ENCODE measurements at regions not wholly inside any gene's neighbourhood (a gene's known extent, or its start where the extent isn't known, plus 50 kb on each side); places are given as distances from the start of the nearest gene placed in this dataset.

GRCh38 chr15:70486012-70486411, 277.3 kb downstream of the UACA start:
- WGBS, 4 donors = 75 to 89% (median 84%) methylated on average over 2 of the region's 2 CpGs
- intact Hi-C loops (cut with DNase I) = loop anchor here in 1 of 2 donors (5.0 to 10.0 kb wide), 2 partner anchors 911 to 1009 kb away; no protein-coding TSS in a partner anchor

GRCh38 chr15:70484993-70485392, 278.4 kb downstream of the UACA start:
- TF ChIP-seq POLR2A (IDR thresholded peaks at IDR 0.05) = no peak
- TF ChIP-seq CTCF (IDR thresholded peaks at IDR 0.05) = no peak
- no peak overlapping the region for H3K27ac ChIP-seq
- intact Hi-C loops (cut with DNase I) = loop anchor here in 1 of 2 donors (5.0 to 10.0 kb wide), 2 partner anchors 910 to 1008 kb away; no protein-coding TSS in a partner anchor
- no peaks in the 10 kb centered on the region for H3K36me3 ChIP-seq (replicated peaks in 1 of 2)
- no peaks in the 10 kb centered on the region for H3K27me3 ChIP-seq
- H3K4me1 ChIP-seq (replicated peaks in 1 of 2) = no peaks in the 10 kb centered on the region
- no peak overlapping the region for H3K4me3 ChIP-seq
- no peaks in the 10 kb centered on the region for H3K9me3 ChIP-seq (replicated peaks in 1 of 3)
- WGBS, 4 donors = 0 to 71% (median 49%) methylated on average over 1 of the region's 1 CpG
- DNase-seq = no peak

More at GRCh38 chr15:70486012-70486411, 277.3 kb downstream of the UACA start:
- Histone ChIP-seq H3K4me1 (replicated peaks in 1 of 2) (no peaks in the 10 kb centered on the region), H3K36me3 (replicated peaks in 1 of 2) (no peaks in the 10 kb centered on the region), H3K4me3 (no peak overlapping the region), H3K27me3 (no peaks in the 10 kb centered on the region), H3K9me3 (replicated peaks in 1 of 3) (no peaks in the 10 kb centered on the region), H3K27ac (peak overlapping the region in 1 of 5 donors; percentile 83)
- no peak for DNase-seq
- no peak for TF ChIP-seq CTCF (IDR thresholded peaks at IDR 0.05)
- no peak for TF ChIP-seq POLR2A (IDR thresholded peaks at IDR 0.05)

GRCh38 chr15:70483513-70483912, 279.8 kb downstream of the UACA start:
- no peaks in the 10 kb centered on the region for H3K27me3 ChIP-seq
- H3K27ac ChIP-seq = no peak overlapping the region
- TF ChIP-seq CTCF (IDR thresholded peaks at IDR 0.05) (no peak), POLR2A (IDR thresholded peaks at IDR 0.05) (no peak)
- H3K4me3 ChIP-seq = no peak overlapping the region
- no peaks in the 10 kb centered on the region for H3K36me3 ChIP-seq (replicated peaks in 1 of 2)
- H3K9me3 ChIP-seq (replicated peaks in 1 of 3) = no peaks in the 10 kb centered on the region
- H3K4me1 ChIP-seq (replicated peaks in 1 of 2) = no peaks in the 10 kb centered on the region
- 61 to 82% (median 71%) methylated on average over 2 of the region's 2 CpGs for WGBS, 4 donors
- DNase-seq = no peak
- intact Hi-C loops (cut with DNase I) = loop anchor here in 1 of 2 donors (10.0 kb wide), 1 partner anchor 909 kb away; no protein-coding TSS in a partner anchor

- intact Hi-C loops (cut with DNase I) = loop anchor here in 1 of 2 donors (10.0 kb wide), 1 partner anchor 906 kb away; no protein-coding TSS in a partner anchor
- 78 to 88% (median 80%) methylated on average over 4 to 7 of the region's 7 CpGs for WGBS, 4 donors
Observed at GRCh38 chr15:70480196-70480856, 283.0 kb downstream of the UACA start.

More at GRCh38 chr15:70480196-70480856, 283.0 kb downstream of the UACA start:
- TF ChIP-seq CTCF (IDR thresholded peaks at IDR 0.05) (no peak), POLR2A (IDR thresholded peaks at IDR 0.05) (no peak)
- DNase-seq = no peak
- Histone ChIP-seq H3K4me3 (no peak overlapping the region), H3K36me3 (replicated peaks in 1 of 2) (no peaks in the 10 kb centered on the region), H3K27me3 (no peaks in the 10 kb centered on the region), H3K4me1 (replicated peaks in 1 of 2) (no peaks in the 10 kb centered on the region), H3K27ac (no peak overlapping the region), H3K9me3 (replicated peaks in 1 of 3) (no peaks in the 10 kb centered on the region)
